ENCODE measurements at regions not wholly inside any gene's neighbourhood (a gene's known extent, or its start where the extent isn't known, plus 50 kb on each side); places are given as distances from the start of the nearest gene placed in this dataset.

GRCh38 chr5:68130253-68130652 is 85.3 kb upstream of the PIK3R1 start:
- Histone ChIP-seq H3K27me3 (ENCODE audit: insufficient read depth, poor library complexity, severe bottlenecking) (no peaks in the 10 kb centered on the region), H3K27ac (ENCODE audit: poor library complexity, severe bottlenecking) (no peak overlapping the region), H3K9me3 (ENCODE audit: severe bottlenecking) (no peaks in the 10 kb centered on the region), H3K4me3 (ENCODE audit: severe bottlenecking) (no peak overlapping the region), H3K4me1 (ENCODE audit: insufficient read depth, poor library complexity, severe bottlenecking) (no peaks in the 10 kb centered on the region), H3K36me3 (ENCODE audit: low read depth) (no peaks in the 10 kb centered on the region)
- TF ChIP-seq, protein P1, sequence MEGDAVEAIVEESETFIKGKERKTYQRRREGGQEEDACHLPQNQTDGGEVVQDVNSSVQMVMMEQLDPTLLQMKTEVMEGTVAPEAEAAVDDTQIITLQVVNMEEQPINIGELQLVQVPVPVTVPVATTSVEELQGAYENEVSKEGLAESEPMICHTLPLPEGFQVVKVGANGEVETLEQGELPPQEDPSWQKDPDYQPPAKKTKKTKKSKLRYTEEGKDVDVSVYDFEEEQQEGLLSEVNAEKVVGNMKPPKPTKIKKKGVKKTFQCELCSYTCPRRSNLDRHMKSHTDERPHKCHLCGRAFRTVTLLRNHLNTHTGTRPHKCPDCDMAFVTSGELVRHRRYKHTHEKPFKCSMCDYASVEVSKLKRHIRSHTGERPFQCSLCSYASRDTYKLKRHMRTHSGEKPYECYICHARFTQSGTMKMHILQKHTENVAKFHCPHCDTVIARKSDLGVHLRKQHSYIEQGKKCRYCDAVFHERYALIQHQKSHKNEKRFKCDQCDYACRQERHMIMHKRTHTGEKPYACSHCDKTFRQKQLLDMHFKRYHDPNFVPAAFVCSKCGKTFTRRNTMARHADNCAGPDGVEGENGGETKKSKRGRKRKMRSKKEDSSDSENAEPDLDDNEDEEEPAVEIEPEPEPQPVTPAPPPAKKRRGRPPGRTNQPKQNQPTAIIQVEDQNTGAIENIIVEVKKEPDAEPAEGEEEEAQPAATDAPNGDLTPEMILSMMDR (IDR thresholded peaks at IDR 0.05; ENCODE audit: poor library complexity, severe bottlenecking), result no peak
- DNase-seq (ENCODE audit: low spot score) (no peak), ATAC-seq (ENCODE audit: low read depth) (no peak)

GRCh38 chr5:68129364-68129763 is 86.2 kb upstream of the PIK3R1 start:
- Histone ChIP-seq H3K9me3 (ENCODE audit: severe bottlenecking) (no peaks in the 10 kb centered on the region), H3K27ac (ENCODE audit: poor library complexity, severe bottlenecking) (no peak overlapping the region), H3K36me3 (ENCODE audit: low read depth) (no peaks in the 10 kb centered on the region), H3K4me3 (ENCODE audit: severe bottlenecking) (no peak overlapping the region), H3K4me1 (ENCODE audit: insufficient read depth, poor library complexity, severe bottlenecking) (no peaks in the 10 kb centered on the region), H3K27me3 (ENCODE audit: insufficient read depth, poor library complexity, severe bottlenecking) (no peaks in the 10 kb centered on the region)
- TF ChIP-seq, protein P1 (IDR thresholded peaks at IDR 0.05; ENCODE audit: poor library complexity, severe bottlenecking), result no peak
- no peak for ATAC-seq (ENCODE audit: low read depth)
- DNase-seq (ENCODE audit: low spot score), result no peak

- Histone ChIP-seq H3K27ac (ENCODE audit: poor library complexity, severe bottlenecking) (no peak overlapping the region), H3K9me3 (ENCODE audit: severe bottlenecking) (no peaks in the 10 kb centered on the region), H3K4me1 (ENCODE audit: insufficient read depth, poor library complexity, severe bottlenecking) (no peaks in the 10 kb centered on the region), H3K27me3 (ENCODE audit: insufficient read depth, poor library complexity, severe bottlenecking) (no peaks in the 10 kb centered on the region), H3K4me3 (ENCODE audit: severe bottlenecking) (no peak overlapping the region), H3K36me3 (ENCODE audit: low read depth) (no peaks in the 10 kb centered on the region)
- ATAC-seq (ENCODE audit: low read depth) (no peak), DNase-seq (ENCODE audit: low spot score) (no peak)
- TF ChIP-seq, protein P1 (IDR thresholded peaks at IDR 0.05; ENCODE audit: poor library complexity, severe bottlenecking), result no peak
Observed at GRCh38 chr5:68126886-68127285, 88.7 kb upstream of the PIK3R1 start.

GRCh38 chr5:68122439-68123328 is 92.9 kb upstream of the PIK3R1 start:
- Histone ChIP-seq H3K27ac (ENCODE audit: poor library complexity, severe bottlenecking) (no peak overlapping the region), H3K27me3 (ENCODE audit: insufficient read depth, poor library complexity, severe bottlenecking) (no peaks in the 10 kb centered on the region), H3K4me1 (ENCODE audit: insufficient read depth, poor library complexity, severe bottlenecking) (no peaks in the 10 kb centered on the region), H3K4me3 (ENCODE audit: severe bottlenecking) (no peak overlapping the region), H3K9me3 (ENCODE audit: severe bottlenecking) (no peaks in the 10 kb centered on the region), H3K36me3 (ENCODE audit: low read depth) (no peaks in the 10 kb centered on the region)
- ATAC-seq (ENCODE audit: low read depth) (no peak), DNase-seq (ENCODE audit: low spot score) (no peak)
- TF ChIP-seq, protein P1 (IDR thresholded peaks at IDR 0.05; ENCODE audit: poor library complexity, severe bottlenecking), result no peak

GRCh38 chr5:68116868-68117411 is 98.6 kb upstream of the PIK3R1 start:
- Histone ChIP-seq H3K4me3 (ENCODE audit: severe bottlenecking) (no peak overlapping the region), H3K9me3 (ENCODE audit: severe bottlenecking) (no peaks in the 10 kb centered on the region)
- no peak for DNase-seq (ENCODE audit: low spot score)

More at GRCh38 chr5:68116868-68117411, 98.6 kb upstream of the PIK3R1 start:
- H3K4me1 ChIP-seq (ENCODE audit: insufficient read depth, poor library complexity, severe bottlenecking), result no peaks in the 10 kb centered on the region
- no peak for ATAC-seq (ENCODE audit: low read depth)
- H3K36me3 ChIP-seq (ENCODE audit: low read depth), result no peaks in the 10 kb centered on the region
- no peak overlapping the region for H3K27ac ChIP-seq (ENCODE audit: poor library complexity, severe bottlenecking)
- TF ChIP-seq, protein P1 (IDR thresholded peaks at IDR 0.05; ENCODE audit: poor library complexity, severe bottlenecking), result no peak
- H3K27me3 ChIP-seq (ENCODE audit: insufficient read depth, poor library complexity, severe bottlenecking), result no peaks in the 10 kb centered on the region

All from RWPE2 (cell line).